HEK293T (cell line): ENCODE measurements at regions not wholly inside any gene's neighbourhood (a gene's known extent, or its start where the extent isn't known, plus 50 kb on each side); places are given as distances from the start of the nearest gene placed in this dataset.

ENCODE experiments used
- CTCF ChIA-PET: fragments of 350-600 bp; formaldehyde crosslinking; extraction: SDS; loops from one replicate; lab custom pipeline; 2021; ENCODE audit warnings: antibody characterized with exemption, inconsistent platforms; lab: Yijun Ruan, JAX
- POLR2A ChIA-PET: fragments of 350-600 bp; formaldehyde crosslinking; extraction: SDS; loops from one replicate; lab custom pipeline; 2020; ENCODE audit warnings: antibody characterized with exemption, inconsistent platforms; lab: Yijun Ruan, JAX
- DNase-seq: peaks from one replicate; pipeline ENCODE4 v3.0.0; 2012; ENCODE audit warnings: mixed read lengths; ENCODE audit errors: extremely low spot score
- ARNT ChIP-seq: fragments of 450-650 bp; IDR thresholded peaks from 2 replicates; pipeline ENCODE4 v1.6.1; 2017; ENCODE audit warnings: mild to moderate bottlenecking
- BHLHE40 ChIP-seq: fragments of 450-650 bp; IDR thresholded peaks from 2 replicates; pipeline ENCODE4 v1.6.1; 2016; ENCODE audit warnings: mild to moderate bottlenecking, moderate library complexity, borderline replicate concordance
- CTBP1 ChIP-seq: fragments of 450-650 bp; IDR thresholded peaks from 2 replicates; pipeline ENCODE4 v1.6.1; 2016; ENCODE audit warnings: borderline replicate concordance
- ELF4 ChIP-seq: fragments of 450-650 bp; IDR thresholded peaks from 2 replicates; pipeline ENCODE4 v1.6.1; 2017; ENCODE audit warnings: antibody characterized with exemption
- FOXA1 ChIP-seq: fragments of 450-650 bp; IDR thresholded peaks from 2 replicates; pipeline ENCODE4 v1.6.1; 2016; ENCODE audit warnings: mild to moderate bottlenecking
- FOXK2 ChIP-seq: fragments of 450-650 bp; IDR thresholded peaks from 2 replicates; pipeline ENCODE4 v1.6.1; 2016; ENCODE audit warnings: mild to moderate bottlenecking
- FOXM1 ChIP-seq: fragments of 450-650 bp; IDR thresholded peaks from 2 replicates; pipeline ENCODE4 v1.6.1; 2017; ENCODE audit warnings: mild to moderate bottlenecking, borderline replicate concordance
- HDGF ChIP-seq: fragments of 450-650 bp; IDR thresholded peaks from 2 replicates; pipeline ENCODE4 v1.6.1; 2017; ENCODE audit warnings: antibody characterized with exemption, borderline replicate concordance
- L3MBTL2 ChIP-seq: fragments of 450-650 bp; conservative IDR thresholded peaks from 2 replicates; pipeline ENCODE4 v1.6.1; 2016; ENCODE audit warnings: mild to moderate bottlenecking
- LEF1 ChIP-seq: fragments of 450-650 bp; IDR thresholded peaks from 2 replicates; pipeline ENCODE4 v1.6.1; 2017; ENCODE audit warnings: mild to moderate bottlenecking, borderline replicate concordance
- NFRKB ChIP-seq: fragments of 450-650 bp; IDR thresholded peaks from 2 replicates; pipeline ENCODE4 v1.6.1; 2016; ENCODE audit warnings: mild to moderate bottlenecking, moderate library complexity
- SP1 ChIP-seq: fragments of 450-650 bp; IDR thresholded peaks from 2 replicates; pipeline ENCODE4 v1.6.1; 2017
- SUZ12 ChIP-seq: fragments of 450-650 bp; IDR thresholded peaks from 2 replicates; pipeline ENCODE4 v1.6.1; 2016; ENCODE audit warnings: mild to moderate bottlenecking
- TARDBP ChIP-seq: fragments of 450-650 bp; IDR thresholded peaks from 2 replicates; pipeline ENCODE4 v1.6.1; 2016
- ZNF384 ChIP-seq: fragments of 450-650 bp; IDR thresholded peaks from 2 replicates; pipeline ENCODE4 v1.6.1; 2016
- TF ChIP-seq, protein P1 (sequence below): fragments of 450-650 bp; IDR thresholded peaks from 2 replicates; pipeline ENCODE4 v1.6.1; 2016

DNA sequence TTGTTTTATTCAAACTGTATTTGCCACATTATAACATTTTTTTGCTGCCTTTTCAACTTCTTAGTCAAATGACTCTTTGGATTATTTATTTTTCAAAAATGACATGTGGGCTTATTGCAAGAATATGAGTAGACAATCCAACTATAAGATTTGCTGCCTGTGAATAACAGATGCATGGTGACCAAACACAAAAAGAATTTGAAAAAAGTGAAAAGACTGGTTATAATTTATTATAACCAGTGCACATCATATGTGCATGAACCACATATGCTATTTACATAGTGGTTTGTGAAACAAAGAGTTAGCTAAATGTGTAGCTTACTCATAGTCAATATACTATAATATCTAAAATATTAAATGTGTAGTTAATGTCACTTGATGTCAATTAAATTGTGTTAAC, 2086.8 kb downstream of the ARAP2 start:
- TF ChIP-seq ELF4 (no peak), NFRKB (no peak), ARNT (no peak), FOXM1 (no peak), LEF1 (no peak), L3MBTL2 (no peak), TARDBP (no peak), HDGF (no peak), BHLHE40 (no peak), CTBP1 (no peak), FOXA1 (no peak), ZNF384 (no peak), SUZ12 (no peak), SP1 (no peak), FOXK2 (no peak)
- TF ChIP-seq, protein P1, sequence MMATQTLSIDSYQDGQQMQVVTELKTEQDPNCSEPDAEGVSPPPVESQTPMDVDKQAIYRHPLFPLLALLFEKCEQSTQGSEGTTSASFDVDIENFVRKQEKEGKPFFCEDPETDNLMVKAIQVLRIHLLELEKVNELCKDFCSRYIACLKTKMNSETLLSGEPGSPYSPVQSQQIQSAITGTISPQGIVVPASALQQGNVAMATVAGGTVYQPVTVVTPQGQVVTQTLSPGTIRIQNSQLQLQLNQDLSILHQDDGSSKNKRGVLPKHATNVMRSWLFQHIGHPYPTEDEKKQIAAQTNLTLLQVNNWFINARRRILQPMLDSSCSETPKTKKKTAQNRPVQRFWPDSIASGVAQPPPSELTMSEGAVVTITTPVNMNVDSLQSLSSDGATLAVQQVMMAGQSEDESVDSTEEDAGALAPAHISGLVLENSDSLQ = no peak
- ChIA-PET CTCF (no interaction called here), POLR2A (no interaction called here)
- DNase-seq = no peak

DNA sequence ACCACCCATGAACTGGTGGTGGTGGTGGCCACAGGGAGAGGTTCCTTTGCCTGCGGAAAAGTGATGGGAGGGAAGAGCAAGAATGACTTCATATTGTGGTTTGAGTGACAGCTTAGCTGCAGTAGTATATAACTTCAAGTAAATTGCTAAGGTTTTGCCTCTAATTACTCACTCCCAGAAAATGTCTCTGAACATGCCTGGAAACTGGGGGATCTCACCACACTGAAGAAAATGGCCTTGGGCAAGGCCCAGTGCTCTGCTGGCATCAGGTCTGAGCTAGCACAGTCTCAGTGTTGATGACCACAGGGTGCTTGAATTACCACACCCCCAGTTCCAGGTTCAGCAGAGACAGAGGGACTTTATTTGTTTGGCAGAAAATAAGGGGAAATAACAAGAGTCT, 2085.4 kb downstream of the ARAP2 start:
- no peak for TF ChIP-seq BHLHE40
- TF ChIP-seq NFRKB = no peak
- TF ChIP-seq ELF4 = no peak
- TF ChIP-seq HDGF = no peak
- TF ChIP-seq FOXA1 = no peak
- TF ChIP-seq SP1 = no peak
- no peak for TF ChIP-seq CTBP1
- no peak for TF ChIP-seq FOXK2
- TF ChIP-seq SUZ12 = no peak
- no peak for TF ChIP-seq LEF1
- TF ChIP-seq TARDBP = no peak
- no peak for TF ChIP-seq FOXM1
- TF ChIP-seq, protein P1 = no peak
- TF ChIP-seq ZNF384 = no peak
- TF ChIP-seq L3MBTL2 = no peak
- DNase-seq = no peak
- ChIA-PET POLR2A (no interaction called here), CTCF (no interaction called here)

- ChIA-PET CTCF (no interaction called here), POLR2A (no interaction called here)
- TF ChIP-seq L3MBTL2 (no peak), HDGF (no peak), ZNF384 (no peak), LEF1 (no peak), TARDBP (no peak)
- DNase-seq = no peak
Observed at GRCh38 chr4:34170946-34171345, 2073.4 kb downstream of the ARAP2 start.

- TF ChIP-seq TARDBP (no peak), HDGF (no peak), SUZ12 (no peak), ARNT (no peak), SP1 (no peak)
- DNase-seq = no peak
- POLR2A ChIA-PET = no interaction called here
- CTCF ChIA-PET = no interaction called here
Observed at GRCh38 chr4:34176609-34177008, 2067.7 kb downstream of the ARAP2 start.

DNA sequence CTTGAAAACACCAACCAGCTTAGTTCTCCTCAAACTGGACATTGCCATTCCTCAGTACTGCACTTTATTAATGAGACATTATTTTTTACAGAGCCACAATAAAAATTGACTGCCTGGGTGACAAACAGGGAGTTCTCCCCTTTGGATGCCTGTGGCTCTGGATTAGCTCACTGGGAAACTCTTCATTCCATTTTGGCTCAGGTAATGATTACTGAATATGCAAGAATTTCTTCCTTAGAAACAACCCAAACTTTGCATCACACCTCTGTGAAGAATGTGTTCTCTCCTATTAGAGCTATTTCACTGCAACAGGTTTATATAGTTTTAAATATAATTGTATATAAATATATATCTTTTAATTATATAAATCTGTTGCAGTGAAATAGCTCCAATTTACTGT, 2065.8 kb downstream of the ARAP2 start:
- POLR2A ChIA-PET = no interaction called here
- TF ChIP-seq FOXM1 (no peak), CTBP1 (no peak), HDGF (no peak), ARNT (no peak), FOXK2 (no peak), LEF1 (no peak), L3MBTL2 (no peak), NFRKB (no peak), ZNF384 (no peak), FOXA1 (no peak), TARDBP (no peak), SUZ12 (no peak), SP1 (no peak), ELF4 (no peak), BHLHE40 (no peak)
- TF ChIP-seq, protein P1 = no peak
- no peak for DNase-seq
- CTCF ChIA-PET = no interaction called here

- TF ChIP-seq TARDBP (no peak), NFRKB (no peak), FOXK2 (no peak), SP1 (no peak), SUZ12 (no peak), HDGF (no peak), FOXM1 (no peak), L3MBTL2 (no peak), LEF1 (no peak), ELF4 (no peak), FOXA1 (no peak), CTBP1 (no peak), ARNT (no peak)
- TF ChIP-seq, protein P1 = no peak
- POLR2A ChIA-PET = no interaction called here
- no peak for DNase-seq
- CTCF ChIA-PET = no interaction called here
Observed at GRCh38 chr4:34181311-34181841, 2062.9 kb downstream of the ARAP2 start.
